ENCODE measurements at regions not wholly inside any gene's neighbourhood (a gene's known extent, or its start where the extent isn't known, plus 50 kb on each side); places are given as distances from the start of the nearest gene placed in this dataset.

DNA sequence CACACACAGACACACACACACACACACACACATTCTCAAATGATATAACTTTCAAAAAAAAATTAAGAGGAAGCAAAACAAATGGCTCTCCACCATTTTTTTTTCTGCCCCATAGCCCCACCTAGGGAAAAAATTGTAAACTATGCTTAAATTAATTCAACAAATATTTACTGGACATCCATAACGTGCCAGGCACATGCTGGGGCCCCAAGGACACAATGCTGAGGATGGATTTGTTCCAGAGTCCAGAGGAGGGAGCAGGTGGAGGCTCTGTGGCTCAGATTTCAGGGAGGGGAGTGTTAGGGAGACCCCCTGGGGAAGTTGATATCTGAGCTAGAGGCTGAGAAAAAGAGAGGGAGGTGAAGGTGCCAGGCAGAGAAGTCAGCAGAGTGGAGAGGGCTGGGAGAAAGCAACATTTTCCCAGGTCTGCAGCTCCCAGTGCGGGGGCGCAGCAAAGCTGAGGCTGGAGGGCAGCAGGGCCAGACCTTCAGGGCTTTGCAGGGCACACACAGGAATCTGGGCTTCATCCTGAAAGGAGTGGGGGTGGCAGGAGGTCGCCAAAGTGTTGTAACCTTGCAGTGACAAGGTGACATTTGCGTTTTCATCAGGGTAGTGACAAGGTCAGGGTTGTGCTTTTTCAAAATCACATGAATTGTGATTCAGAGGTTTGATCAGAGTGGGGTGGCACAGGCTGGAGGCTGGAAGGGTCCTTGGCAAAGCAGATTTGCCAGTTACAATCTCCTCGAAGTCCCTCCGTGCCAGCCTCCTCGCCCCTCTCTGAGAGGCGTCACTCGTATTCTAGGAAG lies 261.6 kb downstream of the WDR11 start (continued):
- TF ChIP-seq SP1 (IDR thresholded peaks at IDR 0.05; ENCODE audit: low read depth): no peak
- no peak for TF ChIP-seq YY1 (IDR thresholded peaks at IDR 0.05; ENCODE audit: extremely low read depth, insufficient replicate concordance, low read depth, low read length)
- TF ChIP-seq, protein P1, sequence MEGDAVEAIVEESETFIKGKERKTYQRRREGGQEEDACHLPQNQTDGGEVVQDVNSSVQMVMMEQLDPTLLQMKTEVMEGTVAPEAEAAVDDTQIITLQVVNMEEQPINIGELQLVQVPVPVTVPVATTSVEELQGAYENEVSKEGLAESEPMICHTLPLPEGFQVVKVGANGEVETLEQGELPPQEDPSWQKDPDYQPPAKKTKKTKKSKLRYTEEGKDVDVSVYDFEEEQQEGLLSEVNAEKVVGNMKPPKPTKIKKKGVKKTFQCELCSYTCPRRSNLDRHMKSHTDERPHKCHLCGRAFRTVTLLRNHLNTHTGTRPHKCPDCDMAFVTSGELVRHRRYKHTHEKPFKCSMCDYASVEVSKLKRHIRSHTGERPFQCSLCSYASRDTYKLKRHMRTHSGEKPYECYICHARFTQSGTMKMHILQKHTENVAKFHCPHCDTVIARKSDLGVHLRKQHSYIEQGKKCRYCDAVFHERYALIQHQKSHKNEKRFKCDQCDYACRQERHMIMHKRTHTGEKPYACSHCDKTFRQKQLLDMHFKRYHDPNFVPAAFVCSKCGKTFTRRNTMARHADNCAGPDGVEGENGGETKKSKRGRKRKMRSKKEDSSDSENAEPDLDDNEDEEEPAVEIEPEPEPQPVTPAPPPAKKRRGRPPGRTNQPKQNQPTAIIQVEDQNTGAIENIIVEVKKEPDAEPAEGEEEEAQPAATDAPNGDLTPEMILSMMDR (IDR thresholded peaks at IDR 0.05 in 2 of 3, conservative IDR thresholded peaks at IDR 0.05 in 1 of 3; ENCODE audit: borderline replicate concordance in 1 of 3, insufficient read depth in 1 of 3, low read depth in 2 of 3, low read length in 2 of 3): peak in 2 of 3 experiments; percentile 11 to 43; a peak in 2 of 6 replicates
- no peak for TF ChIP-seq FOSL1 (IDR thresholded peaks at IDR 0.05; ENCODE audit: low read depth)
- TF ChIP-seq ZFX (IDR thresholded peaks at IDR 0.05): no peak
- no peak for TF ChIP-seq ZNF274 (IDR thresholded peaks at IDR 0.05; ENCODE audit: low read depth, low read length)
- TF ChIP-seq, protein P2, sequence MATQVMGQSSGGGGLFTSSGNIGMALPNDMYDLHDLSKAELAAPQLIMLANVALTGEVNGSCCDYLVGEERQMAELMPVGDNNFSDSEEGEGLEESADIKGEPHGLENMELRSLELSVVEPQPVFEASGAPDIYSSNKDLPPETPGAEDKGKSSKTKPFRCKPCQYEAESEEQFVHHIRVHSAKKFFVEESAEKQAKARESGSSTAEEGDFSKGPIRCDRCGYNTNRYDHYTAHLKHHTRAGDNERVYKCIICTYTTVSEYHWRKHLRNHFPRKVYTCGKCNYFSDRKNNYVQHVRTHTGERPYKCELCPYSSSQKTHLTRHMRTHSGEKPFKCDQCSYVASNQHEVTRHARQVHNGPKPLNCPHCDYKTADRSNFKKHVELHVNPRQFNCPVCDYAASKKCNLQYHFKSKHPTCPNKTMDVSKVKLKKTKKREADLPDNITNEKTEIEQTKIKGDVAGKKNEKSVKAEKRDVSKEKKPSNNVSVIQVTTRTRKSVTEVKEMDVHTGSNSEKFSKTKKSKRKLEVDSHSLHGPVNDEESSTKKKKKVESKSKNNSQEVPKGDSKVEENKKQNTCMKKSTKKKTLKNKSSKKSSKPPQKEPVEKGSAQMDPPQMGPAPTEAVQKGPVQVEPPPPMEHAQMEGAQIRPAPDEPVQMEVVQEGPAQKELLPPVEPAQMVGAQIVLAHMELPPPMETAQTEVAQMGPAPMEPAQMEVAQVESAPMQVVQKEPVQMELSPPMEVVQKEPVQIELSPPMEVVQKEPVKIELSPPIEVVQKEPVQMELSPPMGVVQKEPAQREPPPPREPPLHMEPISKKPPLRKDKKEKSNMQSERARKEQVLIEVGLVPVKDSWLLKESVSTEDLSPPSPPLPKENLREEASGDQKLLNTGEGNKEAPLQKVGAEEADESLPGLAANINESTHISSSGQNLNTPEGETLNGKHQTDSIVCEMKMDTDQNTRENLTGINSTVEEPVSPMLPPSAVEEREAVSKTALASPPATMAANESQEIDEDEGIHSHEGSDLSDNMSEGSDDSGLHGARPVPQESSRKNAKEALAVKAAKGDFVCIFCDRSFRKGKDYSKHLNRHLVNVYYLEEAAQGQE (IDR thresholded peaks at IDR 0.05; ENCODE audit: low read depth): no peak
- no peak for TF ChIP-seq TCF7L2 (IDR thresholded peaks at IDR 0.05; ENCODE audit: borderline replicate concordance, extremely low read depth, insufficient read depth, insufficient read length)
